ENCODE measurements at regions not wholly inside any gene's neighbourhood (a gene's known extent, or its start where the extent isn't known, plus 50 kb on each side); places are given as distances from the start of the nearest gene placed in this dataset.

GRCh38 chr5:164580155-164580554, 1074.7 kb downstream of the MAT2B start:
- TF ChIP-seq, protein P1, sequence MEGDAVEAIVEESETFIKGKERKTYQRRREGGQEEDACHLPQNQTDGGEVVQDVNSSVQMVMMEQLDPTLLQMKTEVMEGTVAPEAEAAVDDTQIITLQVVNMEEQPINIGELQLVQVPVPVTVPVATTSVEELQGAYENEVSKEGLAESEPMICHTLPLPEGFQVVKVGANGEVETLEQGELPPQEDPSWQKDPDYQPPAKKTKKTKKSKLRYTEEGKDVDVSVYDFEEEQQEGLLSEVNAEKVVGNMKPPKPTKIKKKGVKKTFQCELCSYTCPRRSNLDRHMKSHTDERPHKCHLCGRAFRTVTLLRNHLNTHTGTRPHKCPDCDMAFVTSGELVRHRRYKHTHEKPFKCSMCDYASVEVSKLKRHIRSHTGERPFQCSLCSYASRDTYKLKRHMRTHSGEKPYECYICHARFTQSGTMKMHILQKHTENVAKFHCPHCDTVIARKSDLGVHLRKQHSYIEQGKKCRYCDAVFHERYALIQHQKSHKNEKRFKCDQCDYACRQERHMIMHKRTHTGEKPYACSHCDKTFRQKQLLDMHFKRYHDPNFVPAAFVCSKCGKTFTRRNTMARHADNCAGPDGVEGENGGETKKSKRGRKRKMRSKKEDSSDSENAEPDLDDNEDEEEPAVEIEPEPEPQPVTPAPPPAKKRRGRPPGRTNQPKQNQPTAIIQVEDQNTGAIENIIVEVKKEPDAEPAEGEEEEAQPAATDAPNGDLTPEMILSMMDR (IDR thresholded peaks at IDR 0.05; ENCODE audit: low read length) = no peak
- no peak for TF ChIP-seq EZH2 (IDR thresholded peaks at IDR 0.05; ENCODE audit: borderline replicate concordance, low read length)
